GM19023 (cell line): ENCODE measurements at regions not wholly inside any gene's neighbourhood (a gene's known extent, or its start where the extent isn't known, plus 50 kb on each side); places are given as distances from the start of the nearest gene placed in this dataset.

Source experiments
- ATAC-seq: cut with Tn5 transposase; IDR thresholded peaks from one replicate; pipeline ENCODE4 v1.9.1; 2021; ENCODE audit warnings: mild to moderate bottlenecking, moderate library complexity; ENCODE audit not compliant: unreplicated experiment

- no peak for ATAC-seq
Measured at GRCh38 chr12:76226397-76226796, 121.8 kb downstream of the BBS10 start.

- no peak for ATAC-seq
Measured at GRCh38 chr12:76223869-76224268, 124.3 kb downstream of the BBS10 start.

GRCh38 chr12:76220980-76221379 lies 127.2 kb downstream of the BBS10 start:
- no peak for ATAC-seq

GRCh38 chr12:76219806-76220205 lies 128.4 kb downstream of the BBS10 start:
- no peak for ATAC-seq

GRCh38 chr12:76216585-76217472 lies 131.4 kb downstream of the BBS10 start:
- no peak for ATAC-seq

- ATAC-seq: no peak
Measured at GRCh38 chr12:76208129-76208528, 123.6 kb upstream of the NAP1L1 start.

- ATAC-seq: no peak
Measured at GRCh38 chr12:76206677-76207072, 122.2 kb upstream of the NAP1L1 start.

- no peak for ATAC-seq
Measured at GRCh38 chr12:76206039-76206676, 121.7 kb upstream of the NAP1L1 start.

- ATAC-seq: no peak
Measured at GRCh38 chr12:76202621-76203020, 118.1 kb upstream of the NAP1L1 start.

GRCh38 chr12:76201758-76202157 lies 117.3 kb upstream of the NAP1L1 start:
- no peak for ATAC-seq

- ATAC-seq: no peak
Measured at GRCh38 chr12:76201316-76201715, 116.8 kb upstream of the NAP1L1 start.

GRCh38 chr12:76199808-76200207 lies 115.3 kb upstream of the NAP1L1 start:
- no peak for ATAC-seq

GRCh38 chr12:76198839-76199238 lies 114.4 kb upstream of the NAP1L1 start:
- ATAC-seq: no peak

GRCh38 chr12:76197283-76197682 lies 112.8 kb upstream of the NAP1L1 start:
- no peak for ATAC-seq

- no peak for ATAC-seq
Measured at GRCh38 chr12:76195920-76196319, 111.4 kb upstream of the NAP1L1 start.

GRCh38 chr12:76194724-76195123 lies 110.2 kb upstream of the NAP1L1 start:
- ATAC-seq: no peak

GRCh38 chr12:76193961-76194360 lies 109.5 kb upstream of the NAP1L1 start:
- ATAC-seq: no peak

GRCh38 chr12:76192416-76192815 lies 107.9 kb upstream of the NAP1L1 start:
- no peak for ATAC-seq

- ATAC-seq: no peak
Measured at GRCh38 chr12:76190299-76190698, 105.8 kb upstream of the NAP1L1 start.

- ATAC-seq: no peak
Measured at GRCh38 chr12:76189851-76190250, 105.4 kb upstream of the NAP1L1 start.

- ATAC-seq: no peak
Measured at GRCh38 chr12:76187177-76187576, 102.7 kb upstream of the NAP1L1 start.

GRCh38 chr12:76186131-76186906 lies 101.8 kb upstream of the NAP1L1 start:
- no peak for ATAC-seq
